Transverse colon (tissue), 4 donors: ENCODE measurements at regions not wholly inside any gene's neighbourhood (a gene's known extent, or its start where the extent isn't known, plus 50 kb on each side); places are given as distances from the start of the nearest gene placed in this dataset.
A peak's percentile ranks its signal among the peaks of the same experiment; 100 is the strongest.

Source experiments
- DNase-seq: peaks from one replicate; pipeline ENCODE4 v3.0.0-alpha.2; 2019
- H3K27ac ChIP-seq, 4 donors: fragments of 200-600 bp; sonication (generic); 2 replicates each; pipeline ENCODE4 v1.5.1; 2016 to 2018; ENCODE audit warnings: inconsistent platforms in 4 of 4
- H3K27me3 ChIP-seq: fragments of 200-600 bp; sonication (generic); 2 replicates; pipeline ENCODE4 v1.5.1; 2017; ENCODE audit warnings: inconsistent platforms
- H3K36me3 ChIP-seq, 4 donors: fragments of 200-600 bp; sonication (generic); 2 replicates each; pipeline ENCODE4 v1.5.1; 2017 to 2019; ENCODE audit warnings: inconsistent platforms in 4 of 4
- H3K4me1 ChIP-seq, 4 donors: fragments of 200-600 bp; sonication (generic); 2 replicates each; pipeline ENCODE4 v1.5.1; 2017 to 2020; ENCODE audit warnings: inconsistent platforms in 4 of 4
- H3K4me3 ChIP-seq, 4 donors: fragments of 200-600 bp; sonication (generic); 1 replicate in 1 of 4; 2 replicates in 3 of 4; pipeline versions ENCODE4 v1.5.1 to v1.6.1; 2017 to 2019; ENCODE audit warnings: inconsistent platforms in 4 of 4
- H3K9me3 ChIP-seq, 2 donors: fragments of 200-600 bp; sonication (generic); 2 replicates each; pipeline ENCODE4 v1.5.1; 2017 to 2019; ENCODE audit warnings: inconsistent platforms in 2 of 2
- CTCF ChIP-seq, 5 experiments: fragments of 200-600 bp in 3 of 5; fragments of 450-650 bp in 2 of 5; sonication (generic) in 3 of 5; IDR thresholded peaks; 1 replicate in 2 of 5; 2 replicates in 3 of 5; pipeline ENCODE4 v1.5.1; 2016 to 2017; ENCODE audit warnings: antibody characterized with exemption in 5 of 5, inconsistent platforms in 3 of 5, mild to moderate bottlenecking in 2 of 5, moderate library complexity in 1 of 5
- EP300 ChIP-seq: sonication (generic); formaldehyde crosslinking; IDR thresholded peaks from one replicate; pipeline ENCODE4 v1.6.1; 2017; ENCODE audit warnings: antibody characterized with exemption, low read depth
- POLR2A ChIP-seq: fragments of 450-650 bp; IDR thresholded peaks from one replicate; pipeline ENCODE4 v1.6.1; 2016; ENCODE audit warnings: antibody characterized with exemption, mild to moderate bottlenecking, moderate library complexity
- POLR2AphosphoS5 ChIP-seq, 3 donors: sonication (generic); formaldehyde crosslinking; IDR thresholded peaks; one replicate each; pipeline ENCODE4 v1.6.1; 2016; ENCODE audit warnings: antibody characterized with exemption in 3 of 3
- WGBS, 2 donors: methylation state at CpG; one replicate each; pipeline ENCODE4 v1.1.5; 2018; ENCODE audit warnings: low coverage in 1 of 2; 5-methylcytosine and 5-hydroxymethylcytosine counted together
- in situ Hi-C, 4 donors: fragments of 200-750 bp; cut with MboI; loops; one replicate each; pipeline versions ENCODE4 v1.15.0 to v1.15.1; 2017; ENCODE audit warnings: low sequenced_read_pairs in 3 of 4, low pct_ligation_motif_present in 1 of 4, low pct_unique_long_range_greater_than_20kb in 1 of 4
- intact Hi-C: fragments of 100-400 bp; cut with DNase I; formaldehyde crosslinking; loops from one replicate; pipeline ENCODE4 v1.15.1; 2023; ENCODE audit warnings: low total_unique reads

GRCh38 chr6:98764373-98764911 is 69.9 kb upstream of the POU3F2 start:
- in situ Hi-C loops: no loop called here

GRCh38 chr6:98769546-98769945 is 64.8 kb upstream of the POU3F2 start:
- 89 to 95% methylated on average over 1 of the region's 1 CpG for WGBS, 2 donors
- Histone ChIP-seq H3K9me3 (no peaks in the 10 kb centered on the region), H3K36me3 (no peaks in the 10 kb centered on the region), H3K4me1 (no peaks in the 10 kb centered on the region), H3K4me3 (no peak overlapping the region), H3K27ac (no peak overlapping the region), H3K27me3 (peaks cover 6% of the 10 kb centered on the region)
- intact Hi-C loops (no loop called here), in situ Hi-C loops (no loop called here)
- no peak for DNase-seq
- TF ChIP-seq POLR2AphosphoS5 (IDR thresholded peaks at IDR 0.05) (no peak), EP300 (no peak), CTCF (IDR thresholded peaks at IDR 0.05) (no peak), POLR2A (no peak)

More at GRCh38 chr6:98764373-98764911, 69.9 kb upstream of the POU3F2 start:
- intact Hi-C loops: no loop called here
- Histone ChIP-seq H3K27me3 (no peaks in the 10 kb centered on the region), H3K36me3 (no peaks in the 10 kb centered on the region), H3K4me1 (no peaks in the 10 kb centered on the region), H3K4me3 (peak overlapping the region in 1 of 4 donors; percentile 32), H3K9me3 (peaks cover 0 to 4% of the 10 kb centered on the region in 2 donors), H3K27ac (no peak overlapping the region)
- WGBS, 2 donors: 16 to 29% methylated on average over 1 of the region's 1 CpG
- TF ChIP-seq POLR2A (no peak), POLR2AphosphoS5 (IDR thresholded peaks at IDR 0.05) (no peak), EP300 (no peak), CTCF (IDR thresholded peaks at IDR 0.05) (no peak)
- DNase-seq: no peak

- intact Hi-C loops: no loop called here
- TF ChIP-seq CTCF (IDR thresholded peaks at IDR 0.05) (no peak), POLR2AphosphoS5 (IDR thresholded peaks at IDR 0.05) (no peak), POLR2A (no peak), EP300 (no peak)
- WGBS, 2 donors: 14 to 28% methylated on average over 2 of the region's 2 CpGs
- Histone ChIP-seq H3K4me1 (no peaks in the 10 kb centered on the region), H3K9me3 (no peaks in the 10 kb centered on the region), H3K4me3 (no peak overlapping the region), H3K27me3 (peaks cover 11% of the 10 kb centered on the region), H3K27ac (no peak overlapping the region), H3K36me3 (no peaks in the 10 kb centered on the region)
- in situ Hi-C loops: no loop called here
- no peak for DNase-seq
These were observed 59.2 kb upstream of the POU3F2 start for GRCh38 chr6:98775205-98775604.

- TF ChIP-seq CTCF (IDR thresholded peaks at IDR 0.05) (no peak), POLR2A (no peak)
- H3K27me3 ChIP-seq: peaks cover 11% of the 10 kb centered on the region
- 38 to 44% methylated on average over 1 of the region's 1 CpG for WGBS, 2 donors
- no peak overlapping the region for H3K27ac ChIP-seq
- no peak for DNase-seq
- in situ Hi-C loops: no loop called here
- no peaks in the 10 kb centered on the region for H3K36me3 ChIP-seq
- no peaks in the 10 kb centered on the region for H3K4me1 ChIP-seq
- intact Hi-C loops: no loop called here
- no peaks in the 10 kb centered on the region for H3K9me3 ChIP-seq
- H3K4me3 ChIP-seq: no peak overlapping the region
These were observed 56.6 kb upstream of the POU3F2 start for GRCh38 chr6:98777762-98778161.
